ENCODE measurements at regions not wholly inside any gene's neighbourhood (a gene's known extent, or its start where the extent isn't known, plus 50 kb on each side); places are given as distances from the start of the nearest gene placed in this dataset.

- no peaks in the 10 kb centered on the region for H3K79me2 ChIP-seq (ENCODE audit: control insufficient read depth, insufficient read depth, low read length)
- no peak overlapping the region for H3K9ac ChIP-seq (ENCODE audit: low read length)
- ATAC-seq (ENCODE audit: low read depth) (no peak), DNase-seq (no peak)
- no peak overlapping the region for H2AFZ ChIP-seq (ENCODE audit: insufficient read depth, low read depth, low read length, poor library complexity, severe bottlenecking)
- intact Hi-C loops (cut with micrococcal nuclease) = no loop called here
- Mint-ChIP-seq H3K27ac (no peak overlapping the region), H3K9me3 (ENCODE audit: insufficient read depth) (no peaks in the 10 kb centered on the region), H3K4me1 (no peaks in the 10 kb centered on the region), H3K27me3 (peaks cover 16% of the 10 kb centered on the region), H3K4me3 (no peak overlapping the region)
- CTCF ChIA-PET = no interaction called here
- no peaks in the 10 kb centered on the region for H3K4me1 ChIP-seq (ENCODE audit: control insufficient read depth in 2 of 2, insufficient read depth in 2 of 2, low read length in 2 of 2)
- no peaks in the 10 kb centered on the region for H3K36me3 ChIP-seq (replicated peaks in 1 of 2; ENCODE audit: control extremely low read depth in 1 of 2, control insufficient read depth in 1 of 2, extremely low read depth in 1 of 2, insufficient read depth in 2 of 2, low read length in 1 of 2)
- no peaks in the 10 kb centered on the region for H4K20me1 ChIP-seq (ENCODE audit: control insufficient read depth, insufficient read depth, low read length, poor library complexity, severe bottlenecking)
- peaks cover 0 to 2% (median 0%) of the 10 kb centered on the region in 3 donors for H3K9me3 ChIP-seq (ENCODE audit: control extremely low read depth in 1 of 3, control insufficient read depth in 2 of 3, insufficient read depth in 1 of 3, low read length in 2 of 3)
- H3K27ac ChIP-seq (ENCODE audit: low read length in 2 of 2) = no peak overlapping the region
- H3K27me3 ChIP-seq (replicated peaks in 1 of 4; ENCODE audit: control extremely low read depth in 1 of 4, control insufficient read depth in 3 of 4, insufficient read depth in 4 of 4, low read length in 3 of 4) = no peaks in the 10 kb centered on the region
- POLR2A ChIA-PET = no interaction called here
- TF ChIP-seq EZH2 (IDR thresholded peaks at IDR 0.05; ENCODE audit: borderline replicate concordance, insufficient read depth, low read depth, low read length, poor library complexity, severe bottlenecking) (no peak), CTCF (IDR thresholded peaks at IDR 0.05) (no peak)
- H3K4me2 ChIP-seq (replicated peaks; ENCODE audit: low read depth, low read length, poor library complexity, severe bottlenecking) = no peak overlapping the region
- no peak overlapping the region for H3K4me3 ChIP-seq (ENCODE audit: control extremely low read depth in 1 of 5, extremely low read depth in 1 of 5, insufficient read depth in 1 of 5, low read depth in 2 of 5, low read length in 4 of 5)
- 100% methylated on average over 2 of the region's 5 CpGs for WGBS (ENCODE audit: insufficient coverage)
These were observed 212.6 kb downstream of the ADRA2A start for GRCh38 chr10:111289461-111289860.

- ChIA-PET CTCF (no interaction called here), POLR2A (no interaction called here)
- H3K9me3 ChIP-seq (ENCODE audit: control extremely low read depth in 1 of 3, control insufficient read depth in 2 of 3, insufficient read depth in 1 of 3, low read length in 2 of 3) = peaks cover 0 to 2% (median 0%) of the 10 kb centered on the region in 3 donors
- H3K27me3 ChIP-seq (replicated peaks in 1 of 4; ENCODE audit: control extremely low read depth in 1 of 4, control insufficient read depth in 3 of 4, insufficient read depth in 4 of 4, low read length in 3 of 4) = peaks cover 0 to 2% (median 0%) of the 10 kb centered on the region in 4 experiments
- H3K36me3 ChIP-seq (replicated peaks in 1 of 2; ENCODE audit: control extremely low read depth in 1 of 2, control insufficient read depth in 1 of 2, extremely low read depth in 1 of 2, insufficient read depth in 2 of 2, low read length in 1 of 2) = no peaks in the 10 kb centered on the region
- ATAC-seq (ENCODE audit: low read depth) (no peak), DNase-seq (no peak)
- Mint-ChIP-seq H3K27me3 (peaks cover 27% of the 10 kb centered on the region), H3K4me3 (no peak overlapping the region), H3K9me3 (ENCODE audit: insufficient read depth) (no peaks in the 10 kb centered on the region), H3K4me1 (no peaks in the 10 kb centered on the region), H3K27ac (no peak overlapping the region)
- no peak overlapping the region for H3K4me3 ChIP-seq (ENCODE audit: control extremely low read depth in 1 of 5, extremely low read depth in 1 of 5, insufficient read depth in 1 of 5, low read depth in 2 of 5, low read length in 4 of 5)
- 83% methylated on average over 1 of the region's 3 CpGs for WGBS (ENCODE audit: insufficient coverage)
- no peaks in the 10 kb centered on the region for H3K4me1 ChIP-seq (ENCODE audit: control insufficient read depth in 2 of 2, insufficient read depth in 2 of 2, low read length in 2 of 2)
- TF ChIP-seq EZH2 (IDR thresholded peaks at IDR 0.05; ENCODE audit: borderline replicate concordance, insufficient read depth, low read depth, low read length, poor library complexity, severe bottlenecking) (no peak), CTCF (IDR thresholded peaks at IDR 0.05) (no peak)
- no peak overlapping the region for H3K9ac ChIP-seq (ENCODE audit: low read length)
- H4K20me1 ChIP-seq (ENCODE audit: control insufficient read depth, insufficient read depth, low read length, poor library complexity, severe bottlenecking) = no peaks in the 10 kb centered on the region
- no peaks in the 10 kb centered on the region for H3K79me2 ChIP-seq (ENCODE audit: control insufficient read depth, insufficient read depth, low read length)
- H3K27ac ChIP-seq (ENCODE audit: low read length in 2 of 2) = no peak overlapping the region
- no peak overlapping the region for H2AFZ ChIP-seq (ENCODE audit: insufficient read depth, low read depth, low read length, poor library complexity, severe bottlenecking)
- intact Hi-C loops (cut with micrococcal nuclease) = no loop called here
- no peak overlapping the region for H3K4me2 ChIP-seq (replicated peaks; ENCODE audit: low read depth, low read length, poor library complexity, severe bottlenecking)
These were observed 213.8 kb downstream of the ADRA2A start for GRCh38 chr10:111290649-111291048.
